A673 (cell line): ENCODE measurements at regions not wholly inside any gene's neighbourhood (a gene's known extent, or its start where the extent isn't known, plus 50 kb on each side); places are given as distances from the start of the nearest gene placed in this dataset.

Experiments used
- CTCF ChIP-seq: fragments of 300-800, 200-600 bp; sonication (generic); conservative IDR thresholded peaks from 2 replicates; pipeline ENCODE4 v1.5.1; 2017; ENCODE audit warnings: low read depth, mild to moderate bottlenecking, antibody characterized with exemption, low read length, moderate library complexity, mixed read lengths
- EZH2 ChIP-seq: fragments of 200-600 bp; sonication (generic); IDR thresholded peaks from 2 replicates; pipeline ENCODE4 v1.6.1; 2017; ENCODE audit warnings: borderline replicate concordance, low read depth, mild to moderate bottlenecking, mixed read lengths, antibody characterized with exemption, low read length; ENCODE audit not compliant: poor library complexity, severe bottlenecking

- no peak for TF ChIP-seq CTCF
- TF ChIP-seq EZH2: no peak
These were observed 65.3 kb downstream of the IFNG start for GRCh38 chr12:68094195-68094594.
